Erythroblast (primary cell): ENCODE measurements at regions not wholly inside any gene's neighbourhood (a gene's known extent, or its start where the extent isn't known, plus 50 kb on each side); places are given as distances from the start of the nearest gene placed in this dataset.

Experiments used
- GATA1 ChIP-seq: IDR thresholded peaks from 2 replicates; pipeline ENCODE4 v1.6.1; 2011; ENCODE audit warnings: low read depth, mild to moderate bottlenecking, control low read depth, low read length, moderate library complexity
- POLR2A ChIP-seq: IDR thresholded peaks from 2 replicates; pipeline ENCODE4 v1.6.1; 2011; ENCODE audit warnings: mild to moderate bottlenecking, low read length

DNA sequence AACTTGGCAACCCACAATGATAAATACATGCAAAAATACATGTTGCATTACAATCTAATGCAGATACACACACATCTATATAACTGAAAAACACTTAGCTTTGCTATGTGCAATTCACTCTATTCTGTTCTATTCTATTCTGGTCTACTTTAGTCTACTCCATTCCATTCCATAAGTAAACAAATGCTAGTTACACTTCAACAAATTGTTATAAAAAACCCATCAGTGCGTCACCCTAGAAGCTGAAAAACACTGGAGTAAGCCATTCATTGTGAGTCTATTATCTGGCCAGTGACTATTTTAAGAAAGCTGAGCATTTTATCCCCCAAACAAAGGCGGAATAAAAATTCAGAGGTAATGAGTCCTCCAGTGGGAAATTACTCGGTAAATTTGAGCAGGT is 315.7 kb upstream of the EPHA7 start:
- TF ChIP-seq POLR2A (no peak), GATA1 (no peak)
